Effector memory CD8-positive, alpha-beta T cell (primary cell): ENCODE measurements at regions not wholly inside any gene's neighbourhood (a gene's known extent, or its start where the extent isn't known, plus 50 kb on each side); places are given as distances from the start of the nearest gene placed in this dataset.

Experiments
- ATAC-seq: fragments of 150-1000 bp; cut with Tn5 transposase; replicated peaks from 2 replicates; pipeline ENCODE4 v1.10.0; 2021; ENCODE audit warnings: mild to moderate bottlenecking, moderate library complexity
- DNase-seq, 3 experiments: peaks; one replicate each; pipeline ENCODE4 v3.0.0; 2021
- H3K27ac Mint-ChIP-seq, 2 donors: one replicate each; pipeline ENCODE4 v1.8.0; 2022; ENCODE audit warnings: mild to moderate bottlenecking in 2 of 2, mixed read lengths in 2 of 2, moderate library complexity in 2 of 2
- H3K27me3 Mint-ChIP-seq, 2 donors: one replicate each; pipeline ENCODE4 v1.8.0; 2022; ENCODE audit warnings: mixed read lengths in 2 of 2
- H3K36me3 Mint-ChIP-seq: one replicate; pipeline ENCODE4 v1.8.0; 2022; ENCODE audit warnings: mild to moderate bottlenecking, moderate library complexity, mixed read lengths; ENCODE audit not compliant: insufficient read depth
- H3K4me1 Mint-ChIP-seq, 2 donors: one replicate each; pipeline ENCODE4 v1.8.0; 2022; ENCODE audit warnings: low read depth in 2 of 2, mixed read lengths in 2 of 2
- H3K4me3 Mint-ChIP-seq, 2 donors: one replicate each; pipeline ENCODE4 v1.8.0; 2022; ENCODE audit warnings: mild to moderate bottlenecking in 2 of 2, mixed read lengths in 2 of 2, moderate library complexity in 2 of 2
- H3K9me3 Mint-ChIP-seq, 2 donors: one replicate each; pipeline ENCODE4 v1.8.0; 2022; ENCODE audit warnings: mixed read lengths in 2 of 2

- no peak overlapping the region for H3K27ac Mint-ChIP-seq
- no peak overlapping the region for H3K4me3 Mint-ChIP-seq
- H3K4me1 Mint-ChIP-seq = no peaks in the 10 kb centered on the region
- ATAC-seq (no peak), DNase-seq (no peak)
- H3K36me3 Mint-ChIP-seq = no peaks in the 10 kb centered on the region
- H3K9me3 Mint-ChIP-seq = peaks cover 2 to 11% of the 10 kb centered on the region in 2 donors
- H3K27me3 Mint-ChIP-seq = no peaks in the 10 kb centered on the region
These were observed 216.6 kb upstream of the HS3ST5 start for GRCh38 chr6:114559419-114559818.

- H3K27ac Mint-ChIP-seq = no peak overlapping the region
- no peak overlapping the region for H3K4me3 Mint-ChIP-seq
- ATAC-seq (no peak), DNase-seq (no peak)
- no peaks in the 10 kb centered on the region for H3K4me1 Mint-ChIP-seq
- H3K36me3 Mint-ChIP-seq = no peaks in the 10 kb centered on the region
- peaks cover under 1 to 1% of the 10 kb centered on the region in 2 donors for H3K9me3 Mint-ChIP-seq
- no peaks in the 10 kb centered on the region for H3K27me3 Mint-ChIP-seq
These were observed 215.3 kb upstream of the HS3ST5 start for GRCh38 chr6:114558153-114558552.

- Mint-ChIP-seq H3K4me1 (no peaks in the 10 kb centered on the region), H3K27ac (no peak overlapping the region), H3K27me3 (no peaks in the 10 kb centered on the region), H3K4me3 (no peak overlapping the region), H3K36me3 (no peaks in the 10 kb centered on the region), H3K9me3 (peaks cover 7 to 12% of the 10 kb centered on the region in 2 donors)
- ATAC-seq = no peak
- DNase-seq = no peak
These were observed 214.1 kb upstream of the HS3ST5 start for GRCh38 chr6:114556846-114557488.

GRCh38 chr6:114550316-114550715, 207.5 kb upstream of the HS3ST5 start:
- H3K9me3 Mint-ChIP-seq = peaks cover 13 to 19% of the 10 kb centered on the region in 2 donors
- no peak overlapping the region for H3K4me3 Mint-ChIP-seq
- no peak for DNase-seq
- no peak for ATAC-seq
- H3K27me3 Mint-ChIP-seq = no peaks in the 10 kb centered on the region
- no peak overlapping the region for H3K27ac Mint-ChIP-seq
- no peaks in the 10 kb centered on the region for H3K36me3 Mint-ChIP-seq
- no peaks in the 10 kb centered on the region for H3K4me1 Mint-ChIP-seq

GRCh38 chr6:114543696-114544095, 200.9 kb upstream of the HS3ST5 start:
- Mint-ChIP-seq H3K27ac (no peak overlapping the region), H3K4me3 (no peak overlapping the region)
- no peak for ATAC-seq

GRCh38 chr6:114541794-114542193, 199.0 kb upstream of the HS3ST5 start:
- H3K4me3 Mint-ChIP-seq = no peak overlapping the region
- H3K36me3 Mint-ChIP-seq = no peaks in the 10 kb centered on the region
- no peak overlapping the region for H3K27ac Mint-ChIP-seq
- no peak for ATAC-seq
- peaks cover 8 to 9% of the 10 kb centered on the region in 2 donors for H3K9me3 Mint-ChIP-seq
- DNase-seq = no peak
- H3K27me3 Mint-ChIP-seq = no peaks in the 10 kb centered on the region
- H3K4me1 Mint-ChIP-seq = no peaks in the 10 kb centered on the region

More at GRCh38 chr6:114543696-114544095, 200.9 kb upstream of the HS3ST5 start:
- DNase-seq = no peak
- Mint-ChIP-seq H3K4me1 (no peaks in the 10 kb centered on the region), H3K27me3 (no peaks in the 10 kb centered on the region), H3K9me3 (peaks cover 6 to 8% of the 10 kb centered on the region in 2 donors), H3K36me3 (no peaks in the 10 kb centered on the region)

GRCh38 chr6:114537977-114538376, 195.2 kb upstream of the HS3ST5 start:
- H3K4me3 Mint-ChIP-seq = no peak overlapping the region
- H3K27ac Mint-ChIP-seq = no peak overlapping the region
- ATAC-seq (no peak), DNase-seq (no peak)
- peaks cover 3 to 10% of the 10 kb centered on the region in 2 donors for H3K9me3 Mint-ChIP-seq
- H3K36me3 Mint-ChIP-seq = no peaks in the 10 kb centered on the region
- H3K4me1 Mint-ChIP-seq = no peaks in the 10 kb centered on the region
- H3K27me3 Mint-ChIP-seq = no peaks in the 10 kb centered on the region

- Mint-ChIP-seq H3K9me3 (peaks cover 6 to 26% of the 10 kb centered on the region in 2 donors), H3K27ac (no peak overlapping the region), H3K4me3 (no peak overlapping the region), H3K4me1 (no peaks in the 10 kb centered on the region), H3K36me3 (no peaks in the 10 kb centered on the region), H3K27me3 (no peaks in the 10 kb centered on the region)
- DNase-seq (no peak), ATAC-seq (no peak)
These were observed 192.0 kb upstream of the HS3ST5 start for GRCh38 chr6:114534813-114535212.

- Mint-ChIP-seq H3K4me3 (no peak overlapping the region), H3K27me3 (no peaks in the 10 kb centered on the region), H3K9me3 (peaks cover 8 to 13% of the 10 kb centered on the region in 2 donors), H3K27ac (no peak overlapping the region), H3K36me3 (no peaks in the 10 kb centered on the region), H3K4me1 (no peaks in the 10 kb centered on the region)
- no peak for DNase-seq
- ATAC-seq = no peak
These were observed 181.3 kb upstream of the HS3ST5 start for GRCh38 chr6:114524081-114524480.

- no peaks in the 10 kb centered on the region for H3K36me3 Mint-ChIP-seq
These were observed 180.7 kb upstream of the HS3ST5 start for GRCh38 chr6:114523508-114523907.

GRCh38 chr6:114521926-114522325, 179.1 kb upstream of the HS3ST5 start:
- H3K27me3 Mint-ChIP-seq = no peaks in the 10 kb centered on the region
- H3K4me3 Mint-ChIP-seq = no peak overlapping the region
- no peak overlapping the region for H3K27ac Mint-ChIP-seq
- H3K36me3 Mint-ChIP-seq = no peaks in the 10 kb centered on the region
- H3K4me1 Mint-ChIP-seq = no peaks in the 10 kb centered on the region
- peaks cover 8 to 16% of the 10 kb centered on the region in 2 donors for H3K9me3 Mint-ChIP-seq
- DNase-seq (no peak), ATAC-seq (no peak)

More at GRCh38 chr6:114523508-114523907, 180.7 kb upstream of the HS3ST5 start:
- DNase-seq (no peak), ATAC-seq (no peak)
- H3K9me3 Mint-ChIP-seq = peaks cover 8 to 12% of the 10 kb centered on the region in 2 donors
- H3K27ac Mint-ChIP-seq = no peak overlapping the region
- no peaks in the 10 kb centered on the region for H3K27me3 Mint-ChIP-seq
- no peak overlapping the region for H3K4me3 Mint-ChIP-seq
- no peaks in the 10 kb centered on the region for H3K4me1 Mint-ChIP-seq

- Mint-ChIP-seq H3K9me3 (peaks cover 6 to 18% of the 10 kb centered on the region in 2 donors), H3K36me3 (no peaks in the 10 kb centered on the region), H3K4me3 (no peak overlapping the region), H3K27ac (no peak overlapping the region), H3K4me1 (no peaks in the 10 kb centered on the region), H3K27me3 (no peaks in the 10 kb centered on the region)
- ATAC-seq (no peak), DNase-seq (no peak)
These were observed 178.2 kb upstream of the HS3ST5 start for GRCh38 chr6:114520976-114521375.

GRCh38 chr6:114514170-114514569, 171.3 kb upstream of the HS3ST5 start:
- H3K27me3 Mint-ChIP-seq = no peaks in the 10 kb centered on the region
- H3K9me3 Mint-ChIP-seq = peaks cover 9 to 14% of the 10 kb centered on the region in 2 donors
- no peaks in the 10 kb centered on the region for H3K4me1 Mint-ChIP-seq
- peaks cover 2% of the 10 kb centered on the region for H3K36me3 Mint-ChIP-seq
- ATAC-seq (no peak), DNase-seq (no peak)
- no peak overlapping the region for H3K4me3 Mint-ChIP-seq
- no peak overlapping the region for H3K27ac Mint-ChIP-seq

- ATAC-seq (no peak), DNase-seq (no peak)
- no peak overlapping the region for H3K4me3 Mint-ChIP-seq
- H3K9me3 Mint-ChIP-seq = peaks cover 0 to 12% of the 10 kb centered on the region in 2 donors
- H3K4me1 Mint-ChIP-seq = no peaks in the 10 kb centered on the region
- H3K27me3 Mint-ChIP-seq = no peaks in the 10 kb centered on the region
- H3K27ac Mint-ChIP-seq = no peak overlapping the region
- H3K36me3 Mint-ChIP-seq = no peaks in the 10 kb centered on the region
These were observed 128.6 kb upstream of the HS3ST5 start for GRCh38 chr6:114471450-114471849.
